OCI-LY7 (cell line): ENCODE measurements at regions not wholly inside any gene's neighbourhood (a gene's known extent, or its start where the extent isn't known, plus 50 kb on each side); places are given as distances from the start of the nearest gene placed in this dataset.

Experiments used
- EZH2phosphoT487 ChIP-seq: fragments of 200-600 bp; sonication (generic); IDR thresholded peaks from 2 replicates; pipeline ENCODE4 v1.6.1; 2018; ENCODE audit warnings: low read depth, borderline replicate concordance, mild to moderate bottlenecking, mixed run types, antibody characterized with exemption, low read length, moderate library complexity, mixed read lengths
- TF ChIP-seq, protein P1 (sequence below): fragments of 200-600 bp; sonication (generic); conservative IDR thresholded peaks from 2 replicates; pipeline ENCODE4 v1.5.1; 2014; ENCODE audit warnings: mild to moderate bottlenecking, antibody characterized with exemption, low read length, moderate library complexity, mixed read lengths

DNA sequence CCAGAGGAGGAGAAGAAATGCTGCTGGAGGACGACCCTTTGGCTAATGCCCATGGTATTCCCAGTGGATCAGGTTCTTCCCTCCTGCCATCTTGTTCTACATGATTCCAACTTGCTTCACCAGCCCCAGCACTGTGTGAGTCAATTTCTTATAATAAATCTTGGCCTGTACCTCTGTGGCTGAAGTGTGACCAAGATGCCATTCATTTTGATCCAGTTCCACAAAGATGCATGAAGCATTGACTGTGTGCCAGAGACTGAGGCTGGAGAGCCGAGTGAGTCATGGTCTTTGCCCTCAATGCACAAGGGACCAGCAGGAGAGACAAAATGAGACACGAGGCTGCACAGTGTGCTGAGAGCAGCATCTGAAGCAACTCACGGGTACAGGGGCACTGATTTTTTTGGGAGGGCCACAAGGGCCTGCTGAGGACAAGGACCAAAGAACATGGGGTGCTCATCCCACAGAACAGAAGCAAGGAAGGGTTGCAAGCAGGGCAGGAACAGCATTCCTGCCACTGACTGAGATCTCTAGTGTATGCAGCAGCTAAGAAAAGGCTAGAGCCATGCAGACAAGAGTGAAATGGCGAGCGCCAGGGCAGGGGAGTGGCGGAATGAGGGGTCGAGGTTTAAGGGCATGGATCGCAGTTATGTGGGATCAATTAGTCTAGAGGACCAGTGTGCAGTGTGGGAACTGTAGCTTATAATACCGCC lies 207.0 kb downstream of the THBS2 start:
- TF ChIP-seq, protein P1, sequence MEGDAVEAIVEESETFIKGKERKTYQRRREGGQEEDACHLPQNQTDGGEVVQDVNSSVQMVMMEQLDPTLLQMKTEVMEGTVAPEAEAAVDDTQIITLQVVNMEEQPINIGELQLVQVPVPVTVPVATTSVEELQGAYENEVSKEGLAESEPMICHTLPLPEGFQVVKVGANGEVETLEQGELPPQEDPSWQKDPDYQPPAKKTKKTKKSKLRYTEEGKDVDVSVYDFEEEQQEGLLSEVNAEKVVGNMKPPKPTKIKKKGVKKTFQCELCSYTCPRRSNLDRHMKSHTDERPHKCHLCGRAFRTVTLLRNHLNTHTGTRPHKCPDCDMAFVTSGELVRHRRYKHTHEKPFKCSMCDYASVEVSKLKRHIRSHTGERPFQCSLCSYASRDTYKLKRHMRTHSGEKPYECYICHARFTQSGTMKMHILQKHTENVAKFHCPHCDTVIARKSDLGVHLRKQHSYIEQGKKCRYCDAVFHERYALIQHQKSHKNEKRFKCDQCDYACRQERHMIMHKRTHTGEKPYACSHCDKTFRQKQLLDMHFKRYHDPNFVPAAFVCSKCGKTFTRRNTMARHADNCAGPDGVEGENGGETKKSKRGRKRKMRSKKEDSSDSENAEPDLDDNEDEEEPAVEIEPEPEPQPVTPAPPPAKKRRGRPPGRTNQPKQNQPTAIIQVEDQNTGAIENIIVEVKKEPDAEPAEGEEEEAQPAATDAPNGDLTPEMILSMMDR = no peak
- TF ChIP-seq EZH2phosphoT487 = no peak
